ENCODE measurements at regions not wholly inside any gene's neighbourhood (a gene's known extent, or its start where the extent isn't known, plus 50 kb on each side); places are given as distances from the start of the nearest gene placed in this dataset.
"Not testable (repeated sequence)": the region's sequence is repeated elsewhere in the genome, so short reads cannot be mapped to it uniquely, and the experiment has no call there.

DNA sequence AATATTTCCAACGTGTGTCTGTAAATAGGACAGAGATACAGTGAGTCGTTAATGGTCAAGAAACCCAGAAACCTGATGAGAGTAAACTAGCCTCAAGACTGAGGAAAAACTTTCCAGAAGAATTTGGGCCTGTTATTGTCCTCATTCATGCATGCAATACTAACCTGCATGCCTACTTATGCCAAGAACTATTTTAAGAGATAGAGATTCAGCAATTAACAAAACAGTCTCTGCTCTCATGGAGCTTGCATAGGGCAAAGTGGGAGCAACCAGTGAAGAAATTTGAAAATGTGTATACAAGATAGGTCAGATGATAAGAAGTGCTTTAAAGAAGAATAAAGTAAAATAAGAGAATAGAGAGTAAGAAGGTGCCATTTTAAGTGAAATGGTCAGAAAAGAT lies 66.1 kb upstream of the FRG1 start:
- Histone ChIP-seq H3K9me3 (no peaks in the 10 kb centered on the region), H3K36me3 (no peaks in the 10 kb centered on the region), H3K4me3 (ENCODE audit: low read depth in 1 of 2, low read length in 1 of 2) (no peak overlapping the region), H3K27ac (no peak overlapping the region), H3K27me3 (no peaks in the 10 kb centered on the region), H3K4me1 (ENCODE audit: control insufficient read depth in 1 of 2, insufficient read depth in 1 of 2, low read depth in 1 of 2, low read length in 1 of 2) (no peaks in the 10 kb centered on the region)
- TF ChIP-seq, protein P1, sequence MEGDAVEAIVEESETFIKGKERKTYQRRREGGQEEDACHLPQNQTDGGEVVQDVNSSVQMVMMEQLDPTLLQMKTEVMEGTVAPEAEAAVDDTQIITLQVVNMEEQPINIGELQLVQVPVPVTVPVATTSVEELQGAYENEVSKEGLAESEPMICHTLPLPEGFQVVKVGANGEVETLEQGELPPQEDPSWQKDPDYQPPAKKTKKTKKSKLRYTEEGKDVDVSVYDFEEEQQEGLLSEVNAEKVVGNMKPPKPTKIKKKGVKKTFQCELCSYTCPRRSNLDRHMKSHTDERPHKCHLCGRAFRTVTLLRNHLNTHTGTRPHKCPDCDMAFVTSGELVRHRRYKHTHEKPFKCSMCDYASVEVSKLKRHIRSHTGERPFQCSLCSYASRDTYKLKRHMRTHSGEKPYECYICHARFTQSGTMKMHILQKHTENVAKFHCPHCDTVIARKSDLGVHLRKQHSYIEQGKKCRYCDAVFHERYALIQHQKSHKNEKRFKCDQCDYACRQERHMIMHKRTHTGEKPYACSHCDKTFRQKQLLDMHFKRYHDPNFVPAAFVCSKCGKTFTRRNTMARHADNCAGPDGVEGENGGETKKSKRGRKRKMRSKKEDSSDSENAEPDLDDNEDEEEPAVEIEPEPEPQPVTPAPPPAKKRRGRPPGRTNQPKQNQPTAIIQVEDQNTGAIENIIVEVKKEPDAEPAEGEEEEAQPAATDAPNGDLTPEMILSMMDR (IDR thresholded peaks at IDR 0.05): no peak

DNA sequence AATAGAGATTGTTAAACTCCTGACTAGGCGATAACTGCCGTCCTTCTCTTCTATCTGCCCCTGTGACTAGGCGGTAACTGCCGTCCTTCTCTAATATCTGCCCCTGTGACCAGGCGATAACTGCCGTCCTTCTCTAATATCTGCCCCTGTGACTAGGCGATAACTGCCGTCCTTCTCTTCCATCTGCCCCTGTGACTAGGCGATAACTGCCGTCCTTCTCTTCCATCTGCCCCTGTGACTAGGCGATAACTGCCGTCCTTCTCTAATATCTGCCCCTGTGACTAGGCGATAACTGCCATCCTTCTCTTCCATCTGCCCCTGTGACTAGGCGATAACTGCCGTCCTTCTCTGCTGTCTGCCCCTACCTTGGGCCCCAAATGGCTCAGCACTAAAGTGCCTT lies 59.5 kb upstream of the FRG1 start:
- H3K4me1 ChIP-seq (ENCODE audit: control insufficient read depth in 1 of 2, insufficient read depth in 1 of 2, low read depth in 1 of 2, low read length in 1 of 2): not testable (repeated sequence)

DNA sequence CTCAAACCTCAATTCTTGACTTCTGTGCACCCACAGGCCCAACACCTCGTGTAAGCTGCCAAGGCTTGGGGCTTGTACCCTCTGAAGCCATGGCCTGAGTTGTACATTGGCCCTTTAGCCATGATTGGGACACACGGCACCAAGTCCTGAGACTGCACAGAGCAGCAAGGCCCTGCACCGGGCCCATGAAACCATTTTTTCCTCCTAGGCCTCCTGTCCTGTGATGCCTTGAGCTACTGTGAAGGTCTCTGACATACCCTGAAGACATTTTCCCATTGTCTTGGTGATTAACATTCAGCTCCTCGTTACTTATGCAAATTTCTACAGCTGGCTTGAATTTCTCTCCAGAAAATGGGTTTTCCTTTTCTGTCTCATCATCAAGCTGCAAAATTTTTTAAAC lies 52.3 kb upstream of the FRG1 start:
- not testable (repeated sequence) for H3K36me3 ChIP-seq; H3K27ac ChIP-seq; H3K4me3 ChIP-seq (ENCODE audit: low read depth in 1 of 2, low read length in 1 of 2); H3K27me3 ChIP-seq; H3K9me3 ChIP-seq; H3K4me1 ChIP-seq (ENCODE audit: control insufficient read depth in 1 of 2, insufficient read depth in 1 of 2, low read depth in 1 of 2, low read length in 1 of 2)

More for the DNA sequence above, 59.5 kb upstream of the FRG1 start:
- not testable (repeated sequence) for H3K27ac ChIP-seq; H3K9me3 ChIP-seq; H3K4me3 ChIP-seq (ENCODE audit: low read depth in 1 of 2, low read length in 1 of 2); H3K27me3 ChIP-seq; H3K36me3 ChIP-seq

Measured in neutrophil (primary cell).